HG03095 (cell line): ENCODE measurements at regions not wholly inside any gene's neighbourhood (a gene's known extent, or its start where the extent isn't known, plus 50 kb on each side); places are given as distances from the start of the nearest gene placed in this dataset.

Experiments
- ATAC-seq: cut with Tn5 transposase; IDR thresholded peaks from one replicate; pipeline ENCODE4 v1.9.1; 2021; ENCODE audit warnings: moderate library complexity; ENCODE audit not compliant: unreplicated experiment

DNA sequence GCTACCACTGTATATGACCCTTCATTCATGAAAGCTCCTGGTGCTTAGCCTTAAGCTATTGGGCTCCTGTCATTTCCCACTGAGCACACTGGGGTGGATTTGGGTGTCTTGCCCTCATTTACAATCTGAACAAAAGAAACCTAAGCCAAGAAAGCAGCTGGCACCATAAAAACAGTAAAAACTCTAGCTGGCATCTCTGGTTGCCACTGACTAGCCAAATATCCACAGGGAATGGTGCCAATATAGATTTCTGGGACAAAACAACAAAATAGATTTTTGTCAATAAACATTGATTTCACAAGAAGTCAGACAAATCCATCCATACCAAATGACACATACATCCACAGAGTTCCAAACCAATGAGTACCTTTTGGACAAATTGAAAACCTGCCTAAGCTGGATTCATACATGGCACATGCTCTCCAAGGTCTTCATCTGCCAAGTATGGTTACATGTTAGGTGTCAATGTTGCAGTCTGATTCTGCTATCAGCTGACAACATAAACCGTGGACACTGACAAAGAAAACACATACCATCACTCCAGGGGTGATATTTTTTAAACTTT lies 1081.5 kb upstream of the ZEB2 start:
- ATAC-seq = no peak

DNA sequence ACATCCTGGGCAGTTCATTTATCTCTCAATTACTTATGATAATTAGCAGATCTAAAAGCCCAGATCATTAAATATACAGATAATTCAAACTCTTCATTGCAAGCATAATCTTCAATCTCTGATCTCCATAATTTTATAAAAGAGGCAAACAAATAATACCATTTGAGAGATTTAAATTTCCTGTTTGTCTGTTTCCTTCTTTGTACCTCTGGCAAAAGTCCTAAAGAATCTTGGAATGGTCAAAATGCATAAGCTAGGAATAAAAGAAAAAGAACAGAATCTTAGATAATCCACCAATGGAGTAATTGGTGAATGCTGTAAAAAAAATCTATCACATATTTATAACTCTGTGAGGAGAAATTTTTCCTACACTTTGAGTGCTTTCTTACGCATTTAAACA lies 1080.9 kb upstream of the ZEB2 start:
- no peak for ATAC-seq

DNA sequence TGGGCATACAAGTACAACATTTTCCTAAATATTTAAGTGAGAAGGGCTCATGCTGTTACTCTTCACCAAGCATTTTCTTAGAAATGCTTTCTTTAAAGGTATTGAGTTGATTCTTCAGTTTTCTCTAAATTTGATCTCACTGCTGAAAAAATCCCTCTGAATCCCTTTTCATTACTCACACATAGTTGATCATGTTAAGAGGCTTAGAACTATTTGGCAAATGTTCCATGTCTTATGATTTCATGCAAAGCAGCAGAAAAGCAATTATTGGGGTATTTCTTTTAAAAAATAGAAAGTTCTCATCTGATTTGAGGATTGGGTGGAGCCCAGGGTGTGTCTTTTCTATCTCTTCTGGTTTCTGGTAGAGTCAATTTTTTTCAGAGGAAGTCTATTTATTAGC lies 1079.8 kb upstream of the ZEB2 start:
- ATAC-seq = no peak

DNA sequence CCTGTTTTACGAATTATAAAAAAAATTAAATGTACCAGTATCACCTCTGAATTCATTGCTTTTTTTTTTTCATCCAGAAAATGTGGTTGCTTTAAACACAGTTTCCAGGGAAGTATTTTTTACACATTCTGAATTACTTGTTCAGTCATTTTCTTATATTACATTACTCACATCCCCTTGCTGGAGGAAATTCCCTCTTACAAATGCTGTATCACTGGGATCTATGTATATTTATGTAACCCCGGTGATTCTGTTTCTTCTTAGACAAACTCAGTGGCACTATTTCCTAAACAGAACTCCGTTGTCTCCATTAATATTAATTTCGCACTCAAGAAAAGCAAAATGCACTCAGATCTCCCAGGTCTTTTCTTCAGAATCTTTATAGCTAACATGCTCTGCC lies 1078.5 kb upstream of the ZEB2 start:
- no peak for ATAC-seq

DNA sequence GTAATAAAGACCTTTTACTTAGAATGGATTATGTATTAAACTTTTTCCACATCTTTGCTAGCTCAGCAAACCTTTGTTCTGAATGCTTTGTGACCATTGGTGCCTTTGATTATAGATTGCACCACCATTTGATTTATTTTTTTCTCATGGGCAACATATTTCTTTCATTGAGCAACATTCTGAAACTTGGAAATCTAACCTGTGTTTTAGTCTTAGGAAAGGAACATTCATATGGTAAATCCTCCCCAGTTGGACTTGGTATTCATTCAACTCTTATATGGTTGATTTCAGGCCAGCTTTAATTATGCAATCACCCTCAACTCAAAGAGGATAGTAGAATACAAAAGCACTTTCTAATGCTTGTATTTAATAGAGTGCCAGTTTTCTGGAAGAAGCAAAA lies 1077.9 kb upstream of the ZEB2 start:
- no peak for ATAC-seq

DNA sequence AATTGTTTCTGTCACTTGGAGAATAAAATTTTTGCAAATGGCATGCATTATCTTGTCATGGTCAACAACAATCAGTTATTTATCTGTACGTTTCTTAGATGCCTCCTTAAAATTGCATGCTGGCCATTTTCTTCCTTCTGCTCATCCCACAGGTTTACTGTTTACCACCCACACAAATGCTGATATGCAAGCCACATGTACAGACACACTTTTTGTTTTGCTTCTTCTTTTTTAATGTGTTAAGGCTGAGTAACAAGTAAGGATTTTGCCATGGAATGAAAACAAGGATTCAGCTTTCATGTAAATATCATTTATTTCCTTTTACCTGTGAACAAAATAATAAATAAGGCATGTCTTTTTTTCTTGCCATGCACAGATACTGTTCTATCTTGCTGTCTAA lies 1077.1 kb upstream of the ZEB2 start:
- ATAC-seq = no peak

DNA sequence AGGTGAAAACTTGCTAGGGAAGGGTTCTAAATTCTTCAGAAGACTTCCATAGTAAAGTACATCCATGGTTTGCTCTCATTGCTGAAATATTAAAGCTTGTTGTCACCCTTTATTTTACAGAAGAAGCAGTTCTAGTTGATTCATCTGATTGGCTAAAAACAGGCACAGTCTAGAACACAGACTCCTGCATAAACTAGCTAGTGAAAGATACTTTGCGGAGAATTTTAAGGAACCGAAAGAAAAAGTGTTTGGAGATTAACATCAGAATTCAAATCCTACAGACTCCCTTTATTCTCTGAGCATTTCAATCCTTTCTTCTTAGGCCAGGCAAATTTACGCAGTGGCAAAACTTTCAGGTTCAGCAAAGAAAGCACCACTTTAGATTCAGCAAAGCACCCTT lies 1076.5 kb upstream of the ZEB2 start:
- no peak for ATAC-seq

DNA sequence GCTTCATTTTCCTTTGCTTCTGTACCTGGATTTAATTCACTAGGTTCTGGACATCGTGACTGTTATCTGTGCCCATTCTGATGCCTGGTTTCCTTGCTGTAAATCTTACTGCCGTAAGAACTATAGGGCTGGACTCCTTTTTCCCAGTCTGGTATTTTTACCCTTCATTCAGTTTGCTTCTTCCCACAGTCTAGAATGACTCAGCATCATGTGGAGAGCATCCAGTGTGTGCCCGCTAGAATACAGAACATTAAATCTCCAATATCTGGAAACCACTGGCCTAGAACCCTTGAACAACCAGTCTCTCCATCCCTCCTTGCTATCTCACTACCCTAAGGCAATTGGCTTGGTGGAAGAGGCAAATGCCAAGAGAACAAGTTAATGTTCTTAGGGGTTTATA lies 1075.4 kb upstream of the ZEB2 start:
- no peak for ATAC-seq

DNA sequence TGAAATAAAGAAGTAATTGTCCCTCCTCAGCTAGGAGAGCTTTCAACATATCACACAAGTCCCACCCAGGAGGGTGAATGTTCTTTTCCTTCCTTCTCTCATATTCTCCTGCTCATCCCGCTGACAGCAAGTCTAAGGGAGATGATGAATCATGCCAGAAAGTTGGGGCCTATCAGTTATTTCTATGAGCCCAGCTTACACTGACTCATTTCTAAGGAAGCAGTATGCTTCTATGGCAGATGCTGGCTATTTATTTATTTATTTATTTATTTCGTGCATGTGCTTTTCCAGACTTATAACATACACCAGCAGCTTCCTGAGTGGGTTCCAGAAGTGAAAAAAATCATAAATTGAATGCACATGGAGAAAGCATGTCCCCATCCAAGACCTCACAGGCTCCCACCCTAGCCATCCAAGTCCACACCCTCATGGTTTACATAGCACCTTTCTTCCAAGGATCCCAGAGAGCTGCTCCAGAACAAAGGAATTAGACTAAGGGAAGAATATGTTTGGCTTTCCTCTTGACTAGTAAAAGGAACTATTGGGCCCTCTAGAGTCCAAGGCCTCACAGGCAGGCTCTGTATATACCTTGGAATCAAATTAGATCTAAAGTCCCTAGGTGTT lies 1074.2 kb upstream of the ZEB2 start:
- ATAC-seq = no peak

DNA sequence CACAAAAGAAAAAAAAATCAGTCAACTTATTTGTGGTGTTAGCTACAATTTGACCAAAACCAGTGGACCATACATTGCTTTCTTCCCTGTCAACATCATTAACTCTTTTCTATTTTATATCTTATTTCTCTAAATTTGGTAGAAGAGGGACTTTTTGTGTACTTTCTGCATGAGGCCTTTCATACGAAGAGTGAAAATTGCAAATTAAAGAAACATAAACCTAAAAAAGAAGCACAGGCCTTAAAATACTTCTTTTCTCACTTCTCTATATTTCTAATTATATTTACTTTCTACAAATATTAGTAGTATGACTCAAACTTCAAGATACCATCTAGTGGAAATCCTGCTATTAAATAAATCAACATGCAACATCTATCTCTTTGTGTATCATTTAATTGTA lies 1073.4 kb upstream of the ZEB2 start:
- ATAC-seq = peak; percentile 70

DNA sequence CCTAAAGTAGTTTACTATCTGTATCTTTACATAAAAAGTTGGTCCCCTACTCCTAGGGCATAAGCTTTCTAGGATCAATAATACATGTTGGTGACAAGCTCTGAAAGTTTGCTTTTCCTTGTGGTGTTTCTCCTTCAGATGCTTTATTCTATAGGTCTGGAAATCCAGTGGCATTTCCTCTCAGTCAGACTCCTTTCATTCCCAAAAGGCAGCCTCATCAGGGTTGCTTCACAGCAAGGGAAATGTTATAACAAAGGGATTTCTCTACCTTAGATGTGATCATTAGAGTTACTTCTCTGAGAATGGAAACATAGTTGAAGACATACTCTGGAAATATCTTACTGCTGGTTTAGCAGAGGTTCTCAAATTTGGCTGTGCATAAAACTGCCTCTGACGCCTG lies 1072.4 kb upstream of the ZEB2 start:
- no peak for ATAC-seq

DNA sequence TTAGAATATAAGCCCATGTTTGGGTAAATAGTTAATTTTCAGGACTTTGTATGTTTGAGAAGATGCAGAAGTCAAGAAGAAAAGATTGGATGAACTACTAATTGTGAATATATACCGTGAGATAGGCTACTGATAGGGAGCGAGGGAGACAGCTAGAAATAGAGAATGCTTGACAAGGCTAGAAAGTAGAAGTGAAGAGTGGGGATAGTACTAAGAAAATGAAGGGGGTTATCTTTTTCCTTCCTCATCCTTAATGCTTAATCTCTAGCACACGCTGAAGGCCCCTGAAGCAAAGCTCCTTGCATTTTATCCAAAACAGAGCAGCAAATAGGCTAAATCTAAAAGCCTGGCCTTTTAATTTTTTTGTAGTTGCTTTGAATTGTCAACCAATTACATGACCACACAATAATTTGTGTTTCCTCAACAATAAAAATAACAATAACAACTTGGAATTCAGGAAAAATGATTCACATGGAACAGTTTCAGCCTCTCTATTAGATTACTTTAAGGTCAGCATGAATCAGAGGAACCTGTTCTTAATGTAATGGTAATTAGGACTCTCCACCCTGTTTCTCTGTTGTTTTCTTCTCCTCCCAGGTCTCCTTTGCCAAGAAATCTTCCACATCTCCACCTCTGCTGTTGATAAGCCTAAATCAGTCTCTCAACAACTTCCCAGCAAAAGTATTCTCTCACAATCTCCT lies 1071.3 kb upstream of the ZEB2 start:
- ATAC-seq = no peak

DNA sequence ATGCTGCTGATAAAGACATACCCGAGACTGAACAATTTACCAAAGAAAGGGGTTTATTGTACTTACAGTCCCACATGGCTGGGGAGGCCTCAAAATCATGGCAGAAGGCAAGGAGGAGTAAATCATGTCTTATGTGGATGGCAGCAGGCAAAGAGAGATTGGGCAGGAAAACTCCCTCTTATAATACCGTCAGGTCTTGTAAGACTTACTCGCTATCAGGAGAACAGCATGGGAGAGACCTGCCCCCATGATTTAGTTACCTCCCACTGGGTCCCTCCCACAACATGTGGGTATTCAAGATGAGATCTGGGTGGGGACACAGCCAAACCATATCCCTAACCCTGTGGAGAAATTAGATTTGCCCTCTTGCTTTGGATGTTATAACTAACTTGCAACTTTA lies 1068.0 kb upstream of the ZEB2 start:
- no peak for ATAC-seq

DNA sequence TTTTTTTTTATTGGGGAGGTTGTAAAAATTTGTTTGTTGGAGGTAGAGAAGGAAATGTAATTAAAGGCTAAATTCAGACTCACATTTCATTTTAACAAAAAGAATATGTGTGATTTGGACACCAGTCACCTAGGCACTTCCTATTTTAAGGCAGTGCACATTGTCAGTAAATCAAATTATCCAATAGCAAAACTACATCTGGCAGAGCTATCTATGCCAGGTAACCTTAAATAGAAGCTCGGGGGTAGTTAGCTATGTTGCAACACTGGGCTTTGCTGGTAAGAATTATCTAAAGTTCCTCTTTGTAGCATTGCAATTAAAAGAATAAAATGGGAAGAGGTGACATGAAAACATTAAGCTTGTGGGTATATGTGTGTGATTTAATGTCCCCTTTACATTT lies 1064.4 kb upstream of the ZEB2 start:
- no peak for ATAC-seq

DNA sequence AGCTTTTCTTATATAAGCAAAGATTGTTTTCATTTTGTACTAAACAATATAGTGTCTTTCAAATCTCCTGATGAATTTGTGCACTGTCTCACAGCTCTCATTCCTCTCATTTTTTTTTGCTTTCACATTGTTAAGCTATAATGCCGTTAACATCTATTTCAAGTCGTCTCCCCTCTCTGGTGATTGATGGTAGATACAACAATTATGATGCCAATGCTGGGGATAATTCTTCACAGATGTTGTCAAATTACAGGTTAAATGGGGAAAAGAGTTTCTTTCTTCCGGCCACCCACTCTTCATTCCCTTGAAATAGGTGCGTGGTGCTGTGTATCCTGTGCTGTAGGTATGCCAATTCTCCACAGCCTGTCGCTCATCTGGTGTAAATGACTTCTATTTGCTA lies 1053.7 kb upstream of the ZEB2 start:
- ATAC-seq = no peak

DNA sequence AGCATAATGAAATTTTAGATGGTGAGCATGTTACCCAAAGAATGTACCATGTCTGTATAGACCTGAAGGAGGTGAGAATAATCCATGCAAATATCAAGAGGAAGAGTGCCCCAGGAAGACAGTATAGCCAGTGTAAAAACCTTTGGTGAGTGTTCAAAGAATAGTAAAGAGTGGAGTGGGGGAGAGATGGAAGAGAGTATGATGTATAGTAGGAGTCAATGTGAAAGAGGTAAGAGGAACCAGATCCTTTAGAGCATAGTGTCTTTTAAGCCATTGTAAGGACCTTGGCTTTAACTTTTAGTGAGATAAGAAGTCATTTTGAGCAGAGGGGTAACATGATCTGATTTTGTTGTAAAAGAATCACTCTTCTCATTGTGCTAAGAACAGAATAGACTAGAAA lies 1052.3 kb upstream of the ZEB2 start:
- no peak for ATAC-seq

DNA sequence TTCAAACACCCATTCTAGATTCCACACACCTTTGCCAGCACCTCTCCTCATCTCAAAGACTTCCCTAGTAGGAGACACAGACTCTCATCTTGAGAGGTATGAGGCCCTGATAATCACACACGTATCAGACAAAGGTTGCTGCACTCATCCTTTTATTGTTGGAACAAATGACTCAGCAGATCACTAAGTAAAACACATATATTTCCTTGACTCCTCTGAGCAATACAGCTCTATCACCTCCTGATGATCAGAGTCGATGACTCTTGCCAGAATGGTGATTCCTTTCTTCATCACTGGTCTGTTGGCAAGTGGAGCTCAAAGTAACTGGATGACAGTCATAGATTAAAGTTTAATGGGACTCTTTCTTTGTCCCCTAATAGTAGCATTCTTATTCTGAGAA lies 1049.2 kb upstream of the ZEB2 start:
- ATAC-seq = no peak

DNA sequence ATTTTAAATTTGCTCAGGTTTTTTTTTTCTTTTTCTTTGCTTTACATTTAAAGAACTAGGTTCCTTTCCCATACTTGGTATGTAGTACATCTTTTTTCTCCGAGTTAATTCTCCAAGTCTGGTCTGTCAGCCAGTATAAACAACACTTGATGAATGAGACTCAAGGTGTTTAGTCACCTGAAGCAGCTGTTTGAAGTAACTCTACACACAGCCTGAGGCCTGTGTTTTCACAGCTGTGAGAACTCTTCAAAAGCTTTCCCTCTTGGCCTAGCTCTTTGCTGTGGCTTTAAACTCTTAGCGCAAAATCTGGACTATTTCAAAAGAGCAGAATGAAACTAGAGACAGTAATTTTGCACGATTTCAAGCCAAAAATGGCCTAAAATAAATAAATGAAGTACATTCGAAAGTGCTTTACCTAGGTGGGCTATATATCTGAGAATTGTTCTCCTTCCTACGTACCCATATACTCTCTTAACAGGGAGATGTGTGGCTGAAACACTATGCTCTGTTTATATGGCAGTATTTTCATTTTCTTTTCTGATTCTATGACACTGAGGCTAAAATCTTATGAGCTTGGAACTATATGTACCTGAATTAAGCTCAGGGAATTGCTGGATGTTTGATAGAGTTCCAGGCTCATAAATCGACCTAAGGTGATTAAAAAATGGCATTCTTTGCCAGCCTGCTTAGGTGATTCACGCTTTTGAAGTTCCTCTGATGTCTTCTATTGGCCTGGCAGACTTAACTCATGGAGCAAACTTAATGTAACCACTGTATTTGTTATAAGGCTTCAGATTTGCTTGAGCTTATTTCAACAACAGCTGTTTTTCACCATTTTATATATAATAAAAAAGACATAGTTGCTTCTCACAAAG lies 1044.1 kb upstream of the ZEB2 start:
- ATAC-seq = no peak

DNA sequence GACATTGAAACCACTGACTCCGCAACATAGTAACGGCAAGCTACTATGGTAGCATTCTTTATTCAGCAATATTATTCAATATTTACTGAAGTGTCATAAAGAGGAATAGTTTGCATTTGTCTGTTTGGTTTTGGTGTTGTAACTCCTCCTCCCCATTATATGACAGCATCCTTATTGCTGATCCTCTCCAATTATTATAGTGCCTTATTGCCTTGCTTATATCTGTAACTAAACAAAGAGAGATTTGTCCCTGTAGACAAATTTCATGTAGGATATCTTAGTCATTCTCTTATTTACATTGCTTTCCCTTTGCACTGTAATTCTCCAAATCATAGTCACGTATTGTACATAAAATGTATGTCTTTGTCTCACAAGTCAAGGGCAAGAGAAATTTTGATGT lies 1041.2 kb upstream of the ZEB2 start:
- no peak for ATAC-seq

DNA sequence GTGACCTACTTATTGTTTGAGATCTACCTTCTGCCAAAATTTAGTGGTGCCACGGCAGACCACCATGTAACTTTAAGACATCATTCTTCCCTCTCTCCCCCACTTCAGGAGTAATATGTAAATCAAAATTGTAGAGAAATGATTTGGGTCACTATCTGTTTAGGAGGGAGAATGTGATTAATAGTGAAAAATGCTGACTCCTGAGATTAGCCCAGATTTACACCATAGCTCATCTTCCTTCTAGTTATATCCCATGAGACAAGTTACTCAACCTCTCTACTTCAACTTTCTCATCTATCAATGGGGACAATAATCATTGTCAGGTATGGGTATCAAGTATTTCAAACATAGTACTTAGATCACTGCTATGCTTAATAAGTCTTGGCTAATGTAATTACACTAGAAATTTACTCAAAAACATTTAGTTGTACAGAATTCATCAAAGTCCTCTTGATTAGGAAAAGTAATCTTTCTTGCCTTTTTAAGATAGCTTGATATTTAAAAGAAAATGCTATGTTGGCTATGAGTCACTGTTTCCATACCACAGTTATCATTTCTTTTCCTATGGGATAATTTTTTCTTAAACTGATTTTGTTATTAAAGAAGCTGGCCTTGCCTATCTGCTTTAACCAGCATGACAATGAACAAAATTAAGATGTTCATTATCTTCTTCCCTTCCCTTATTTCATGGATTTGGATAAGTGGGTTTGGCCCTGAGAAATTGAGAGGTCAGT lies 1038.9 kb upstream of the ZEB2 start:
- ATAC-seq = no peak

DNA sequence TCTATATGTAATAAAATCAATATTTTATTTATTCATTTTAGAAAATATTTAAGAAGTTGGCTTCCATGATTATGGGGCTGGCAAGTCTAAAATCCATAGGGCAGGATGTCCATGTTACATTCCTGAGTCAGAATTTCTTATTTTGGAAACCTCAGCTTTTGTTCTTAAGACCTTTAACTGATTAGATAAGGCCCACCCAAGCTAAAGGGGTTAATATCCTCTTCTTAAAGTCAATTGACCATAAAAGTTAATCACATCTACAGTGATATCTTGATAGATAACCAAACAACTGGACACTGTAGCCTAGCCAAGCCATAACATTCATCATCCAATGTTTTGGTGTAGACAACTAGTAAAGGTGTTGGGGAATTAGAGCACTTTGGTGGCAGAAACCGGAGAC lies 1035.4 kb upstream of the ZEB2 start:
- no peak for ATAC-seq
